GM12874 (cell line): ENCODE measurements at regions not wholly inside any gene's neighbourhood (a gene's known extent, or its start where the extent isn't known, plus 50 kb on each side); places are given as distances from the start of the nearest gene placed in this dataset.

ENCODE experiments used
- TF ChIP-seq, protein P1 (sequence below): IDR thresholded peaks from 2 replicates; pipeline ENCODE4 v1.5.1; 2011; ENCODE audit warnings: low read depth, mild to moderate bottlenecking, control low read depth, low read length, moderate library complexity; ENCODE audit not compliant: insufficient read depth

DNA sequence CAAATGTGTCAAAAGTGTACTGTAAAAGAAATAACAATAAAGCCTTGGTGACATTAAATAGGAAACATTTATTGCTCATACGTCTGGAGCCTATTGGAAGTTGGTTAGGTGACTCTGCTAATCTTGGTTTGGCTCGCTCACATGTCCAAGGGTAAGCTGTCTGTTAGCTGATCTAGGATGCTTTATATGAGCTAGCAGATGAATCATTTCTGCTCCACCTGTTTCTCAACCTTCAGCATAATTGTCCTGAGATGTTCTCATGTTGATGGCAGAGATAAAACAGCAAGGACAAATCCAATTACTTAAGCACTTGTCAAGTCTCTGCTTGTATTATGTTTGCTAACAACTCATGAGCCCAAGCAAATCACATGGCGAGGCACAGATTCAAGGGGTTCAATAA is 56.0 kb upstream of the CD53 start:
- TF ChIP-seq, protein P1, sequence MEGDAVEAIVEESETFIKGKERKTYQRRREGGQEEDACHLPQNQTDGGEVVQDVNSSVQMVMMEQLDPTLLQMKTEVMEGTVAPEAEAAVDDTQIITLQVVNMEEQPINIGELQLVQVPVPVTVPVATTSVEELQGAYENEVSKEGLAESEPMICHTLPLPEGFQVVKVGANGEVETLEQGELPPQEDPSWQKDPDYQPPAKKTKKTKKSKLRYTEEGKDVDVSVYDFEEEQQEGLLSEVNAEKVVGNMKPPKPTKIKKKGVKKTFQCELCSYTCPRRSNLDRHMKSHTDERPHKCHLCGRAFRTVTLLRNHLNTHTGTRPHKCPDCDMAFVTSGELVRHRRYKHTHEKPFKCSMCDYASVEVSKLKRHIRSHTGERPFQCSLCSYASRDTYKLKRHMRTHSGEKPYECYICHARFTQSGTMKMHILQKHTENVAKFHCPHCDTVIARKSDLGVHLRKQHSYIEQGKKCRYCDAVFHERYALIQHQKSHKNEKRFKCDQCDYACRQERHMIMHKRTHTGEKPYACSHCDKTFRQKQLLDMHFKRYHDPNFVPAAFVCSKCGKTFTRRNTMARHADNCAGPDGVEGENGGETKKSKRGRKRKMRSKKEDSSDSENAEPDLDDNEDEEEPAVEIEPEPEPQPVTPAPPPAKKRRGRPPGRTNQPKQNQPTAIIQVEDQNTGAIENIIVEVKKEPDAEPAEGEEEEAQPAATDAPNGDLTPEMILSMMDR, result no peak

GRCh38 chr1:110811529-110811928 is 61.4 kb upstream of the CD53 start:
- TF ChIP-seq, protein P1, result no peak

- TF ChIP-seq, protein P1, result no peak
These were observed 72.9 kb upstream of the CD53 start for GRCh38 chr1:110800079-110800478.

DNA sequence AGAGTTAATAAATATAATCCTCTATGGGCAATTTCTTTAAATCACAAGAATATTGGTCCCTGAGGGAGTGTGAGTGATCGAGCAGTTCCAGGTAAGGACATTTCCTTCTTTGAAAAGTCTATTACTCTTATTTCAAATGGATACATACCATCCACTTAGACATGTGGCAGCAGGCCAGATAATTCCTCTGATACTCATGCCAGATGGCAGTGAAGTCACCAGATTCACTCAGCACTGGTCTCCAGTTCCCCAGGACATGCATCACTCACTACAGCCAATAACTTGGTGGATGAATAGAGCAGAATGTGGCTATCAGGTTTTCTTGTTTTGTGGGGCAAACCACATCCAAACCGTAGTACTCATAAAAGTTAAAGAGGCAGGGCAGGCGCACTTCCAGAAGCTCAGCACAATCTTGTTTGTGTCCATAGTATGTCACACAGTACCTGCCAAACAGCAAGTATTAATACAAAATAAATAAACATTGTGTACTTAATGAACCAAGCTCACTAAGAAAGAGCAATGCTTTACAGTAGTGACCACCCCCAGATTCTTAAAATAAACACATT is 74.2 kb upstream of the CD53 start:
- TF ChIP-seq, protein P1, result no peak

DNA sequence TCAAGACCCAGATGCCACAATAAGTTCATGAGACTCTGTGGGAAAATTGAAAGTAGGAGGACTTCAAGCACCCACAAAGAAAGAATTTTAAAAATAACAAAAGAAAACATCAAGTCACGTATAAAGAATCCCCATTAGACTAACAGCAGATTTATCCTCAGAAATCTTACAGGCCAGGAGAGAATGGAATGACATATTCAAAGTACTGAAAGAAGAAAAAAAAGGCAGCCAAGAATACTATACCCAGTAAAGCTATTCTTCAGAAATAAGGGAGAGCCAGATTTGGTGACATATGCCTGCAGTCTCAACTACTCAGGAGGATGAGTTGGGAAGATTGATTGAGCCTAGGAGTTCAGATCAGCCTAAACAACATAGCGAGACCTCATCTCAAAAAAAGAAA is 84.3 kb upstream of the CD53 start:
- TF ChIP-seq, protein P1, result no peak

DNA sequence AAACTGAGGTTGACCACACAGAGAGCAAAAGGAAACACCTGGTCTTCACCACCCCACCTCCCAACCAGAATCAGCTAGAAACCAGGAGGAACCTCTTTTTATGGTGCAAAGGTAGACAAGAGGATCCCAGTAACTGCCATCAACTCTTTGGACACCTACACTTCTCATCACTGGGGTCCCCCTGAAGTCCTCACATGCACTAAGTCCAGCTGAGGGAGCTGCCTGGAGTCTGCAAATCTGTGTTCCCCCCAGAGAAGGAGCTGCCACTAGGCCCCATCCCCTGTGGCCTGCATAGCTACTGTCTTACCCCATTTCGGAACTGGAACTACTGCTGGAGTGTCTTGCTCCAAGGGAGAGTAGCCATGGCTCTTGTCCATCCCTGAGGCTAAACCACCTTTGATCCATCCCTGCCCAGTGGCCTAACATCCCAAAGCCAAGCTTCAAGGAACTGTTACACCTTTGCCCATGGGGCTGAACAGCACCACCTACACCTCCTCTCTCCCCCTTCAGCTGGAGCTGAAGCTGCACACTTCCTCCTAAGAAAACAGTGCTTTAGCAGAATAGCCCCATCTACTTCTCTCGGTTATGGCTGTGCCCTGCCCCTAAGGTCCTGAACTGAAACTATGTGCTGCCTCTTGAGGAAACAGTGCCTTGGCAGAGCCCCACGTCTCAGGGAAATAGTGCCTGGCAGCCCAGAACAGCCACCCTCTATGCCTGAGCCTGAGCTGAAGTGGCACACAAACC is 85.4 kb upstream of the CD53 start:
- TF ChIP-seq, protein P1, result no peak

- TF ChIP-seq, protein P1, result no peak
These were observed 86.1 kb upstream of the CD53 start for GRCh38 chr1:110786802-110787327.
